Keratinocyte (primary cell): ENCODE measurements at regions not wholly inside any gene's neighbourhood (a gene's known extent, or its start where the extent isn't known, plus 50 kb on each side); places are given as distances from the start of the nearest gene placed in this dataset.

Source experiments
- CTCF ChIP-seq, 3 experiments: IDR thresholded peaks in 1 of 3; conservative IDR thresholded peaks in 1 of 3; optimal IDR thresholded peaks in 1 of 3; 2 replicates in 2 of 3; 3 replicates in 1 of 3; pipeline versions ENCODE3 to v1.5.1; 2011; ENCODE audit warnings: low read length in 3 of 3, mild to moderate bottlenecking in 3 of 3, moderate library complexity in 2 of 3, control low read depth in 1 of 3, inconsistent platforms in 1 of 3; ENCODE audit not compliant: insufficient read depth in 2 of 3; ENCODE audit errors: extremely low read depth in 1 of 3
- EZH2 ChIP-seq: IDR thresholded peaks from one replicate; pipeline ENCODE4 v1.6.1; 2012; ENCODE audit warnings: inconsistent platforms, mild to moderate bottlenecking, low read length, moderate library complexity

GRCh38 chr10:59077855-59078254 lies 98.6 kb upstream of the PHYHIPL start:
- TF ChIP-seq CTCF (optimal IDR thresholded peaks at IDR 0.05 in 1 of 3, IDR thresholded peaks at IDR 0.05 in 1 of 3, conservative IDR thresholded peaks at IDR 0.05 in 1 of 3; ENCODE audit: extremely low read depth in 1 of 3, insufficient read depth in 2 of 3, low read length in 3 of 3) (no peak), EZH2 (no peak)
